HG03457 (cell line): ENCODE measurements at regions not wholly inside any gene's neighbourhood (a gene's known extent, or its start where the extent isn't known, plus 50 kb on each side); places are given as distances from the start of the nearest gene placed in this dataset.
"Not testable (repeated sequence)": the region's sequence is repeated elsewhere in the genome, so short reads cannot be mapped to it uniquely, and the experiment has no call there.

Experiments used
- ATAC-seq: cut with Tn5 transposase; IDR thresholded peaks from one replicate; pipeline ENCODE4 v1.9.1; 2021; ENCODE audit warnings: moderate number of reproducible peaks; ENCODE audit not compliant: unreplicated experiment

GRCh38 chr11:23429569-23429968 is 569.3 kb upstream of the CCDC179 start:
- ATAC-seq = no peak

- no peak for ATAC-seq
Measured at GRCh38 chr11:23453522-23453921, 593.2 kb upstream of the CCDC179 start.

GRCh38 chr11:23455321-23455891 is 595.1 kb upstream of the CCDC179 start:
- no peak for ATAC-seq

GRCh38 chr11:23457641-23458040 is 597.4 kb upstream of the CCDC179 start:
- ATAC-seq = no peak

- no peak for ATAC-seq
Measured at GRCh38 chr11:23471878-23472277, 611.6 kb upstream of the CCDC179 start.

- no peak for ATAC-seq
Measured at GRCh38 chr11:23473782-23474181, 613.5 kb upstream of the CCDC179 start.

- no peak for ATAC-seq
Measured at GRCh38 chr11:23480736-23481135, 620.5 kb upstream of the CCDC179 start.

GRCh38 chr11:23484146-23484545 is 623.9 kb upstream of the CCDC179 start:
- not testable (repeated sequence) for ATAC-seq

GRCh38 chr11:23484618-23485017 is 624.3 kb upstream of the CCDC179 start:
- not testable (repeated sequence) for ATAC-seq

GRCh38 chr11:23490557-23491235 is 630.4 kb upstream of the CCDC179 start:
- no peak for ATAC-seq

- no peak for ATAC-seq
Measured at GRCh38 chr11:23494981-23495380, 634.7 kb upstream of the CCDC179 start.

- ATAC-seq = no peak
Measured at GRCh38 chr11:23496340-23496739, 636.1 kb upstream of the CCDC179 start.

GRCh38 chr11:23497040-23497439 is 636.8 kb upstream of the CCDC179 start:
- ATAC-seq = no peak

GRCh38 chr11:23502389-23502788 is 642.1 kb upstream of the CCDC179 start:
- no peak for ATAC-seq

GRCh38 chr11:23502826-23503225 is 642.6 kb upstream of the CCDC179 start:
- no peak for ATAC-seq

GRCh38 chr11:23509023-23509422 is 648.7 kb upstream of the CCDC179 start:
- no peak for ATAC-seq

- no peak for ATAC-seq
Measured at GRCh38 chr11:23509821-23510220, 649.5 kb upstream of the CCDC179 start.

GRCh38 chr11:23519194-23519593 is 658.9 kb upstream of the CCDC179 start:
- no peak for ATAC-seq

GRCh38 chr11:23520226-23520960 is 660.1 kb upstream of the CCDC179 start:
- ATAC-seq = no peak

- no peak for ATAC-seq
Measured at GRCh38 chr11:23536907-23537306, 676.6 kb upstream of the CCDC179 start.

- no peak for ATAC-seq
Measured at GRCh38 chr11:23539556-23539955, 679.3 kb upstream of the CCDC179 start.

- peak; percentile 87 for ATAC-seq
Measured at GRCh38 chr11:23540101-23540561, 679.9 kb upstream of the CCDC179 start.
